ENCODE measurements at regions not wholly inside any gene's neighbourhood (a gene's known extent, or its start where the extent isn't known, plus 50 kb on each side); places are given as distances from the start of the nearest gene placed in this dataset.

- Histone ChIP-seq H2AK5ac (ENCODE audit: insufficient read length, low read length) (no peak overlapping the region), H3K18ac (ENCODE audit: insufficient read length, low read depth, low read length) (no peak overlapping the region), H3K56ac (ENCODE audit: insufficient read length, low read depth, low read length) (no peak overlapping the region), H3K4me2 (ENCODE audit: insufficient read depth, insufficient read length, low read length) (no peak overlapping the region), H3K27me3 (ENCODE audit: insufficient read depth, low read length) (no peaks in the 10 kb centered on the region), H3K79me2 (ENCODE audit: insufficient read depth, low read length) (no peaks in the 10 kb centered on the region), H3K9me3 (ENCODE audit: control insufficient read depth, low read depth, low read length) (no peaks in the 10 kb centered on the region), H2BK20ac (ENCODE audit: low read depth, low read length, poor library complexity, severe bottlenecking) (no peak overlapping the region), H4K20me1 (ENCODE audit: control insufficient read depth, insufficient read depth, insufficient read length) (no peaks in the 10 kb centered on the region), H2BK15ac (ENCODE audit: low read depth, low read length) (no peak overlapping the region), H2BK120ac (ENCODE audit: low read depth, low read length, poor library complexity, severe bottlenecking) (no peak overlapping the region), H4K91ac (ENCODE audit: insufficient read length, low read depth, low read length) (no peak overlapping the region), H2AFZ (ENCODE audit: low read length) (no peak overlapping the region), H3K79me1 (ENCODE audit: insufficient read depth, low read depth, low read length, poor library complexity, severe bottlenecking) (no peaks in the 10 kb centered on the region), H3K9ac (ENCODE audit: extremely low read depth, insufficient read length, low read length) (no peak overlapping the region), H4K5ac (ENCODE audit: insufficient read length, low read depth, low read length) (no peak overlapping the region), H3K27ac (ENCODE audit: insufficient read length, low read depth, low read length) (no peak overlapping the region), H2BK12ac (ENCODE audit: insufficient read length, low read depth, low read length) (no peak overlapping the region), H2BK5ac (ENCODE audit: insufficient read length, low read length) (no peak overlapping the region), H3K23me2 (ENCODE audit: insufficient read length, low read depth, low read length, poor library complexity, severe bottlenecking) (no peaks in the 10 kb centered on the region), H4K8ac (replicated peaks; ENCODE audit: insufficient read length, low read depth, low read length) (no peak overlapping the region), H3K14ac (ENCODE audit: insufficient read depth, low read length) (no peak overlapping the region), H3K23ac (ENCODE audit: insufficient read length, low read depth, low read length) (no peak overlapping the region), H3K4ac (ENCODE audit: low read depth, low read length) (no peak overlapping the region), H3K4me1 (ENCODE audit: insufficient read depth, low read length) (no peaks in the 10 kb centered on the region; the same call in none of the 2 replicates), H3T11ph (ENCODE audit: low read length) (no peak overlapping the region)
- Mint-ChIP-seq H3K27me3 (ENCODE audit: low read depth) (no peaks in the 10 kb centered on the region; the same call in none of the 2 replicates), H3K27ac (peak overlapping the region in 2 of 3 experiments; percentile 15 to 72; a peak in 3 of 7 replicates), H3K9me3 (no peaks in the 10 kb centered on the region; a peak in 1 of 5 replicates), H3K4me1 (peaks cover 17 to 33% of the 10 kb centered on the region in 2 experiments), H3K36me3 (ENCODE audit: insufficient read depth in 1 of 3, low read depth in 3 of 3) (no peaks in the 10 kb centered on the region), H3K4me3 (no peak overlapping the region)
- peak; percentile 72 for TF ChIP-seq CTCF (conservative IDR thresholded peaks at IDR 0.05)
- DNase-seq = peak; percentile 55
- no CpG with 5 or more reads among the region's 22 CpGs for WGBS (ENCODE audit: extremely low coverage, insufficient read length, low lambda C conversion rate)
Measured at GRCh38 chrX:110418316-110419235, 59.9 kb downstream of the RTL9 start.

Measured in H9 (cell line).